SU-DHL-6 (cell line): ENCODE measurements at regions not wholly inside any gene's neighbourhood (a gene's known extent, or its start where the extent isn't known, plus 50 kb on each side); places are given as distances from the start of the nearest gene placed in this dataset.

Experiments used
- H2AFZ ChIP-seq: fragments of 200-600 bp; sonication (generic); 2 replicates; pipeline ENCODE4 v1.6.1; 2014; ENCODE audit warnings: low read depth, mild to moderate bottlenecking, moderate library complexity, mixed read lengths, antibody characterized with exemption, low read length; ENCODE audit not compliant: severe bottlenecking
- H3F3A ChIP-seq: fragments of 200-600 bp; shearing (Covaris generic); 2 replicates; pipeline ENCODE4 v1.6.0; 2016; ENCODE audit warnings: antibody characterized with exemption, mild to moderate bottlenecking; ENCODE audit not compliant: insufficient read depth
- H3K27ac ChIP-seq: fragments of 200-600 bp; sonication (generic); 2 replicates; pipeline ENCODE4 v1.5.1; 2016; ENCODE audit warnings: low read depth, mild to moderate bottlenecking, low read length, moderate library complexity, mixed read lengths
- H3K27me3 ChIP-seq: fragments of 200-600 bp; sonication (generic), shearing (Covaris generic); 2 replicates; pipeline ENCODE4 v1.6.0; 2014; ENCODE audit warnings: mild to moderate bottlenecking, low read length
- H3K36me3 ChIP-seq: fragments of 200-600 bp; sonication (generic); 2 replicates; pipeline ENCODE4 v1.6.1; 2014; ENCODE audit warnings: mild to moderate bottlenecking, low read length, mixed read lengths
- H3K4me2 ChIP-seq: fragments of 300-600, 200-600 bp; shearing (Covaris generic), sonication (generic); 2 replicates; pipeline ENCODE4 v1.6.0; 2014; ENCODE audit warnings: low read length, low read depth, mild to moderate bottlenecking; ENCODE audit not compliant: poor library complexity, severe bottlenecking
- H3K4me3 ChIP-seq: fragments of 200-600 bp; sonication (generic); 2 replicates; pipeline ENCODE4 v1.5.1; 2014; ENCODE audit warnings: antibody characterized with exemption, low read length, mild to moderate bottlenecking, mixed read lengths; ENCODE audit not compliant: insufficient read depth, poor library complexity, severe bottlenecking
- H3K79me2 ChIP-seq: fragments of 200-600 bp; sonication (generic); 2 replicates; pipeline ENCODE4 v1.6.1; 2014; ENCODE audit warnings: mild to moderate bottlenecking, low read length, moderate library complexity; ENCODE audit not compliant: insufficient read depth
- H3K9ac ChIP-seq: fragments of 200-600 bp; sonication (generic); 2 replicates; pipeline ENCODE4 v1.7.0; 2014; ENCODE audit warnings: mild to moderate bottlenecking, low read length
- H3K9me2 ChIP-seq: fragments of 200-600 bp; sonication (generic); replicated peaks from 2 replicates; pipeline ENCODE4 v1.6.1; 2014; ENCODE audit warnings: low read length; ENCODE audit not compliant: insufficient read depth
- H3K9me3 ChIP-seq: fragments of 200-600 bp; sonication (generic); 2 replicates; pipeline ENCODE4 v1.6.1; 2014; ENCODE audit warnings: low read length, mixed read lengths; ENCODE audit not compliant: insufficient read depth
- H4K20me1 ChIP-seq: fragments of 200-600 bp; sonication (generic); 2 replicates; pipeline ENCODE4 v1.6.1; 2014; ENCODE audit warnings: low read depth, mild to moderate bottlenecking, antibody characterized with exemption, low read length, moderate library complexity, mixed read lengths
- CTCF ChIP-seq: fragments of 200-600 bp; sonication (generic); IDR thresholded peaks from one replicate; pipeline ENCODE4 v1.5.1; 2017; ENCODE audit warnings: antibody characterized with exemption, mild to moderate bottlenecking, low read length, moderate library complexity; ENCODE audit not compliant: insufficient read depth, poor library complexity, severe bottlenecking
- EZH2phosphoT487 ChIP-seq: fragments of 200-600 bp; sonication (generic), shearing (Covaris generic); conservative IDR thresholded peaks from 2 replicates; pipeline ENCODE4 v1.6.1; 2018; ENCODE audit warnings: mild to moderate bottlenecking, antibody characterized with exemption, low read length, moderate library complexity, mixed read lengths

- TF ChIP-seq CTCF: no peak
- no peak for TF ChIP-seq EZH2phosphoT487
- no peaks in the 10 kb centered on the region for H3K27me3 ChIP-seq
- H3K9ac ChIP-seq: no peak overlapping the region
- no peaks in the 10 kb centered on the region for H3K9me3 ChIP-seq
- H3F3A ChIP-seq: no peaks in the 10 kb centered on the region
- H4K20me1 ChIP-seq: no peaks in the 10 kb centered on the region
- no peak overlapping the region for H2AFZ ChIP-seq
- no peak overlapping the region for H3K27ac ChIP-seq
- H3K9me2 ChIP-seq: no peaks in the 10 kb centered on the region
- no peak overlapping the region for H3K4me3 ChIP-seq
- H3K79me2 ChIP-seq: no peaks in the 10 kb centered on the region
- no peak overlapping the region for H3K4me2 ChIP-seq
- H3K36me3 ChIP-seq: no peaks in the 10 kb centered on the region
Measured at GRCh38 chr4:122278976-122279375, 99.8 kb upstream of the ADAD1 start.

GRCh38 chr4:122279670-122280069 is 99.1 kb upstream of the ADAD1 start:
- Histone ChIP-seq H3K36me3 (no peaks in the 10 kb centered on the region), H2AFZ (no peak overlapping the region), H3K27me3 (no peaks in the 10 kb centered on the region), H3K9ac (no peak overlapping the region), H3K79me2 (no peaks in the 10 kb centered on the region), H3K9me3 (no peaks in the 10 kb centered on the region), H4K20me1 (no peaks in the 10 kb centered on the region), H3K4me2 (no peak overlapping the region), H3F3A (no peaks in the 10 kb centered on the region), H3K4me3 (no peak overlapping the region), H3K27ac (no peak overlapping the region), H3K9me2 (no peaks in the 10 kb centered on the region)
- TF ChIP-seq EZH2phosphoT487: no peak

- Histone ChIP-seq H3F3A (no peaks in the 10 kb centered on the region), H3K36me3 (no peaks in the 10 kb centered on the region), H3K9me3 (no peaks in the 10 kb centered on the region), H3K9ac (no peak overlapping the region), H3K79me2 (no peaks in the 10 kb centered on the region), H3K4me3 (no peak overlapping the region), H3K9me2 (no peaks in the 10 kb centered on the region), H3K27me3 (no peaks in the 10 kb centered on the region), H2AFZ (no peak overlapping the region), H4K20me1 (no peaks in the 10 kb centered on the region), H3K4me2 (no peak overlapping the region), H3K27ac (no peak overlapping the region)
- TF ChIP-seq CTCF (no peak), EZH2phosphoT487 (no peak)
Measured at GRCh38 chr4:122285285-122285684, 93.5 kb upstream of the ADAD1 start.

- Histone ChIP-seq H3K9me3 (no peaks in the 10 kb centered on the region), H3K4me3 (no peak overlapping the region), H2AFZ (no peak overlapping the region), H3K27ac (no peak overlapping the region), H3F3A (no peaks in the 10 kb centered on the region), H4K20me1 (no peaks in the 10 kb centered on the region), H3K27me3 (no peaks in the 10 kb centered on the region), H3K79me2 (no peaks in the 10 kb centered on the region), H3K9me2 (no peaks in the 10 kb centered on the region), H3K36me3 (no peaks in the 10 kb centered on the region), H3K4me2 (no peak overlapping the region), H3K9ac (no peak overlapping the region)
- TF ChIP-seq CTCF: no peak
- TF ChIP-seq EZH2phosphoT487: no peak
Measured at GRCh38 chr4:122293374-122294365, 85.1 kb upstream of the ADAD1 start.
